Thyroid gland (tissue), 4 donors: ENCODE measurements at regions not wholly inside any gene's neighbourhood (a gene's known extent, or its start where the extent isn't known, plus 50 kb on each side); places are given as distances from the start of the nearest gene placed in this dataset.

Source experiments
- DNase-seq, 2 donors: peaks; one replicate each; pipeline ENCODE4 v3.0.0-alpha.2; 2019
- H3K27ac ChIP-seq, 3 donors: fragments of 200-600 bp; sonication (generic); 1 replicate in 2 of 3; 2 replicates in 1 of 3; pipeline ENCODE4 v1.5.1; 2016 to 2019; ENCODE audit warnings: mild to moderate bottlenecking in 1 of 3, moderate library complexity in 1 of 3
- H3K27me3 ChIP-seq: fragments of 200-600 bp; sonication (generic); one replicate; pipeline ENCODE4 v1.5.1; 2019
- H3K36me3 ChIP-seq, 2 donors: fragments of 200-600 bp; sonication (generic); one replicate each; pipeline ENCODE4 v1.5.1; 2016 to 2019
- H3K4me1 ChIP-seq, 2 donors: fragments of 200-600 bp; sonication (generic); one replicate each; pipeline ENCODE4 v1.5.1; 2017 to 2019
- H3K4me3 ChIP-seq, 3 donors: fragments of 200-600 bp; sonication (generic); replicated peaks in 1 of 3; 1 replicate in 2 of 3; 2 replicates in 1 of 3; pipeline ENCODE4 v1.5.1; 2016; ENCODE audit warnings: mild to moderate bottlenecking in 1 of 3
- H3K9me3 ChIP-seq: fragments of 200-600 bp; sonication (generic); one replicate; pipeline ENCODE4 v1.5.1; 2017
- CTCF ChIP-seq, 6 experiments: fragments of 200-600 bp in 3 of 6; fragments of 450-650 bp in 3 of 6; sonication (generic) in 3 of 6; IDR thresholded peaks; one replicate each; pipeline ENCODE4 v1.5.1; 2016 to 2019; ENCODE audit warnings: antibody characterized with exemption in 6 of 6, mild to moderate bottlenecking in 2 of 6, inconsistent platforms in 1 of 6, moderate library complexity in 1 of 6
- POLR2A ChIP-seq, 2 donors: fragments of 450-650 bp; IDR thresholded peaks; one replicate each; pipeline ENCODE4 v1.6.1; 2017; ENCODE audit warnings: antibody characterized with exemption in 2 of 2, mild to moderate bottlenecking in 2 of 2, moderate library complexity in 1 of 2
- WGBS, 2 donors: methylation state at CpG; one replicate each; pipeline ENCODE4 v1.1.5; 2017; 5-methylcytosine and 5-hydroxymethylcytosine counted together
- intact Hi-C: fragments of 100-400 bp; cut with DNase I; formaldehyde crosslinking; loops from one replicate; pipeline ENCODE4 v1.15.1; 2023

- Histone ChIP-seq H3K9me3 (no peaks in the 10 kb centered on the region), H3K36me3 (no peaks in the 10 kb centered on the region), H3K4me3 (no peak overlapping the region), H3K4me1 (peaks cover 8 to 12% of the 10 kb centered on the region in 2 donors), H3K27ac (no peak overlapping the region), H3K27me3 (peaks cover 33% of the 10 kb centered on the region)
- DNase-seq, result no peak
- intact Hi-C loops, result no loop called here
- WGBS, 2 donors, result 1 to 6% methylated on average over 20 to 23 of the region's 25 CpGs
- TF ChIP-seq CTCF (IDR thresholded peaks at IDR 0.05) (no peak), POLR2A (IDR thresholded peaks at IDR 0.05) (no peak)
These were observed 140.5 kb upstream of the ZIC3 start for GRCh38 chrX:137425273-137425902.

DNA sequence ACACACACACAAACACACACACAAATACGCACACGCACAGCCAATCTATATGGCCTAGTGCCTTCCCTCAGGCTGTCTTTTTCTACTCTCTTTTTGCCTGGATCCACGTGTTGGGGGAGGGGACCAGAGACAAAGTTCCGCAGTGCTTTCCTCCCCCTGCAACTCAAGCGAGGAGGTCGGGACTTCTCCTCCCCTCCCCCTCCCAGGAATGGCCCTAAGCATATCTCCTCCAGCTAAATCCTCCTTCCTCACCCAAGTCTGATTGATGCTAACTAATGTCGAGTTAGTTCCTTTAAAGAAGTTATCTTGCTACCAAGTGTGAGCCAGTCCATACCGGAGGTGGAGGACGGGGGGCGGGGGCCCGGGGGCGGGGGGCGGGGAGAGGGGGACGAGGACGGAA lies 141.2 kb upstream of the ZIC3 start:
- DNase-seq, result no peak
- peaks cover 8 to 12% of the 10 kb centered on the region in 2 donors for H3K4me1 ChIP-seq
- peaks cover 33% of the 10 kb centered on the region for H3K27me3 ChIP-seq
- no peak for TF ChIP-seq CTCF (IDR thresholded peaks at IDR 0.05)
- TF ChIP-seq POLR2A (IDR thresholded peaks at IDR 0.05), result no peak
- H3K9me3 ChIP-seq, result no peaks in the 10 kb centered on the region
- no peaks in the 10 kb centered on the region for H3K36me3 ChIP-seq
- H3K4me3 ChIP-seq, result no peak overlapping the region
- H3K27ac ChIP-seq, result no peak overlapping the region
- intact Hi-C loops, result no loop called here
- whole genome bisulfite sequencing, 2 donors, result 0 to 2% methylated on average over 2 to 13 of the region's 15 CpGs

- Histone ChIP-seq H3K4me1 (peaks cover 7 to 8% of the 10 kb centered on the region in 2 donors), H3K4me3 (no peak overlapping the region), H3K27ac (no peak overlapping the region), H3K9me3 (no peaks in the 10 kb centered on the region), H3K27me3 (peaks cover 27% of the 10 kb centered on the region), H3K36me3 (no peaks in the 10 kb centered on the region)
- 8 to 11% methylated on average over 3 of the region's 3 CpGs for WGBS, 2 donors
- intact Hi-C loops, result no loop called here
- no peak for DNase-seq
- no peak for TF ChIP-seq POLR2A (IDR thresholded peaks at IDR 0.05)
These were observed 142.7 kb upstream of the ZIC3 start for GRCh38 chrX:137423241-137423640.

DNA sequence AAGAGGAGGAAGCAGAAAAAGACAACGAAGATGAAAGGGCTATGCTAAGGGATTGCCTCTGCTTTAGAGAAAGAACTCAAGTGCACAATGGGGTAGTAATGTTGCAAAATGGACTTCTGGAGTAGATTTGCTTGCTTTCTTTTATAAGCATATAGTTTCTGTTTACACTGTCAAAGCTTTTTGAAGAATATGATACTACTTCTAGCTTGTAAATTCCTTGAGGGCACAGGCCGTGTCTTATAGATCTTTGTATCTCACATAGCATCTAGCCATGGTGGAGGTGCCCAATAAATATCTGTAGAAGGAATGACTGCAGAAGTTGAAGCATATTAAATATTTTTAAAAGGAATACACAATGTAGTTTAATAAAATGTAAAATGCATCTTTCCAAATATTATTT lies 147.8 kb upstream of the ZIC3 start:
- Histone ChIP-seq H3K27ac (no peak overlapping the region), H3K4me3 (no peak overlapping the region), H3K4me1 (no peaks in the 10 kb centered on the region), H3K27me3 (no peaks in the 10 kb centered on the region), H3K9me3 (no peaks in the 10 kb centered on the region), H3K36me3 (no peaks in the 10 kb centered on the region)
- TF ChIP-seq POLR2A (IDR thresholded peaks at IDR 0.05) (no peak), CTCF (IDR thresholded peaks at IDR 0.05) (no peak)
- intact Hi-C loops, result no loop called here
- no peak for DNase-seq
- WGBS, 2 donors, result 59 to 62% methylated on average over 2 of the region's 2 CpGs

DNA sequence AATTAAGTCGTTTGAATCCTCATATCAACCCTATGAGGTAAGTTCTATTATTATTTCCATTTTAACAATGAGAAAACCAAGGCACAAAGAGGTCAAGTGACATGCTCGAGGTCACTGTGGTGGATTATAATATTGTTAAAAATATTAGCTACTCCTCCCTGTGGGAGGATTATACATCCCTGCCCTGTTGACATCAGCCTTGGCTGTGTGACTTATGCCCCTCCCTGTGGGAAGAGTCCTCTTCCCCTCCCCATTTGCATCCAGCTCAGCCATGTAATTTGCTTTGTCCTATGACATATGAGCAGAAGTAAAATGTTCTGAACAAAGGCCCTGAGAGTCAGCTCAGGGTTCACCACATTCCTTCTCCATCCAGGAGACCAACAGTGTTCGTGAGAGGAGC lies 152.7 kb upstream of the ZIC3 start:
- Histone ChIP-seq H3K27me3 (no peaks in the 10 kb centered on the region), H3K4me1 (no peaks in the 10 kb centered on the region), H3K9me3 (no peaks in the 10 kb centered on the region), H3K27ac (no peak overlapping the region), H3K36me3 (no peaks in the 10 kb centered on the region), H3K4me3 (no peak overlapping the region)
- 70 to 71% methylated on average over 3 of the region's 3 CpGs for WGBS, 2 donors
- no peak for DNase-seq
- TF ChIP-seq POLR2A (IDR thresholded peaks at IDR 0.05) (no peak), CTCF (IDR thresholded peaks at IDR 0.05) (no peak)
- intact Hi-C loops, result no loop called here
